Left cardiac atrium (tissue), 4 donors: ENCODE measurements at regions not wholly inside any gene's neighbourhood (a gene's known extent, or its start where the extent isn't known, plus 50 kb on each side); places are given as distances from the start of the nearest gene placed in this dataset.
"Not testable (repeated sequence)": the region's sequence is repeated elsewhere in the genome, so short reads cannot be mapped to it uniquely, and the experiment has no call there.

ENCODE experiments used
- ATAC-seq, 2 donors: fragments of 200-7000 bp; cut with Tn5 transposase; one replicate each; pipeline ENCODE4 v1.9.1; 2020; ENCODE audit warnings: mild to moderate bottlenecking in 2 of 2, moderate library complexity in 2 of 2
- DNase-seq: peaks from one replicate; pipeline ENCODE4 v3.0.0-alpha.2; 2020
- intact Hi-C, 2 donors: fragments of 100-400 bp; cut with DNase I; formaldehyde crosslinking; loops; one replicate each; pipeline versions ENCODE4 v1.14.1 to v1.15.1; 2022 to 2023
- donor health status: DM: no; HTN: yes; CAD: no.
- donor health status: DM: no; HTN: yes; CAD: no; lungs with severe emphysema.
- donor health status: DM: yes; HTN: yes; CAD: no.
- donor health status: Dilated cardiomyopathy.

DNA sequence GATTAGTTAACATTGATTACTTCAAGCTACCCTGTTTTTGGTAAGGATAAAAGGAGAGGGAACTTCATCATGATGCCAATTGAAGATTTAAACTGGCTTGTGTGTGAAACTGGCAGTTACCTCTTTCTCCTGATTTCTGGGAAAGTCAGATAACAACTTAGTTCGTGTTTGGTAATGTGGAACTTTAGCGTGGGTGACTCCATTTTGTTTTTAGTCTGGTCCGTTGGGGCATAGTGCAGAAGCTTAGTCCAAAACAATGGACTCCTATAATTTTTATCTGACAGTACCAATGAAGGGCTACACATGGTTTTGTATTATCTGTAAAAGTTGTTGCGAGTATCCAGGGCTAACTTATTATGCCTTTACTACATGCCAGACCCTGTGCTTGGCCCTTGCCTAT lies 294.9 kb downstream of the GUCY2F start:
- ATAC-seq (no peak), DNase-seq (no peak)
- intact Hi-C loops: no loop called here

DNA sequence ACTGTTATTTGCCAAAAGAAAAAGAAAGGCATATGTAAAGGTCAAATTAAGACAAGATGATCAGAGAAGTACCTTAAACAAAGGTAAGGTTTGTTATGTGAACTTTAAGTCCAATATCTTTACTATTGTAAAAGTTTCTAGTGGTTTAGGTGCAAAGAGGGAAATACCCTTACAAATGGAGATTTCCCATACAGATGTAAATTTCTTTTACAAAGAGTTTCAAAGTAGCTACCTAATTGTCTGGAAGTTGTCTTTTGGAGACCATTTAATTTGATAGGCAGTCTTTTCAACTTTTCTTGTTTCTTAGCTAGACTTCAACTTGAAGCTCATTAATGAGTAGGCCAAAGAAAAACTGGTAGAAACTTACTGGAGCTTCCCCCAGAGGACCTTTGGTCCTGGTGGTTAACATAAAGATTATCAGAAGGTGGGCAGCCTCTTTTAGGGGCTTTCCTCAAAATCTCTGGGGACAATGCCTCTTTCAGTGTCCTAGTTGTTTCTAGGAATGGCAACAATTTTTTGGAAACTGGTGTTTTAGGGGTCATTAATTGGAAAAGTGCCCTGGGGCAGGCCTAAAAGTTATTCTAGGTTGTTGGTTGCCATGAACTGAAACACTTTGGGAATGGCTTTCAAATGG lies 297.3 kb downstream of the GUCY2F start:
- ATAC-seq (no peak), DNase-seq (no peak)
- intact Hi-C loops: no loop called here

DNA sequence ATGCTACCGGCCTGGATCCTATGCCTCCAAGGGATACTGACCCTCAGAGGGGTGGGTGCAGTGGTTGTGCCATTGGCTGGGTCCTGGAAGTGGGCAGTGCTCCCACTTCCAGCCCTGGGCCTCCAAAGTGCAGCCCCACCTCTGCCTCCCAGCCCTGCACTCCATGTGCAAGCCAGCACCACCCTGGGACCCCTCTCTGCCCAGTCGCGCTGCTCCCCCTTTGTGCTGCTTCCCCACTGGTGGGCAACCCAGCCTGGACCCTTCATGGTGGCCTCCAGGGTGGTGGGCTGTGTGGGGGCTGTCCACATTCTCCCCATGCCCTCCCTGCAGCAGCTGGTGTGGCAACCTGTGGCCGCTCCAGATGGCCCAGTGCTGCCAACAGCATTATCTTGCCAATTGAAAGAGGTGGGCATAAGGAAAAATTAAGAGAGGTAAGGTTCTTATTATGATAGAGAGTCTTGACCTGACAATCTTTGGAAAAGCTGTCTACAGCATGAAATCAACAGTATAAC lies 309.7 kb downstream of the GUCY2F start:
- intact Hi-C loops: no loop called here

DNA sequence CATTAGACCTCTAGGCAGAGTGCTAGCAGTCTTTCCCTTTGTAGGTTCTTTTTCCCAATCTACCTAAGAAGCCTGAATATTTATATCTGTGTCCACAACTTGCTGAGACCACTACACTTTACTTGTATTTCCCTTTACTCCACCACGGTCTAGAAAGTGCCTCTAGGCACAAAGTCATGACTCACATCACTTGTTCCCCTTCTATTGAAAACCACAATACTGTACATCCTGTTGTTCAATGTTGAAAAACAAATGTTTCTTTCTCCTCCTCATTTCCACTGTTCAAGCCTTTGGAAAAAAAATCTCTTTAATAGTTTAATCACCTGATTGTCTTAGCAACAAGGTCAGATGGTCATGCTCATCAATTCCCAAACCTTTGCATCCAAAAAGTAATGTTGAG lies 326.7 kb downstream of the GUCY2F start:
- DNase-seq (no peak), ATAC-seq (no peak)
- intact Hi-C loops: no loop called here

More for the DNA sequence above, 309.7 kb downstream of the GUCY2F start:
- ATAC-seq: no peak
- DNase-seq: no peak

DNA sequence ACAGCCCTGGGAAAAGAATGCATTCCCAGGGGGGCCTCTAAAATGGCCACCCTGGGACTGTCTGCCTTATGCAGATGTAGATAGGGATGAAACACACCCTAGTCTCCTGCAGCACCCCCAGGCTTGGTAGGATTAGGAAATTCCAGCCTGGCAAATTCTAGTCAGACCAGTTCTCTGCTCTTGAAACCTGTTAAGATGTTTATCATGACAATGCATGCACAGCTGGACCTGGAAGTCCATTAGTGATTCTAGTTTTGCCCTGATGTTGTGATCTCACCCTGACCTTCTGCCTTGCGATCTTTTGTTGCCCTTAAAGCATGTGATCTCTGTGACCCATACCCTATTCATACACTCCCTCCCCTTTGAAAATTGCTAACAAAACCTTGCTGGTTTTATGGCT lies 337.7 kb downstream of the GUCY2F start:
- ATAC-seq, intact Hi-C loops, DNase-seq: not testable (repeated sequence)

DNA sequence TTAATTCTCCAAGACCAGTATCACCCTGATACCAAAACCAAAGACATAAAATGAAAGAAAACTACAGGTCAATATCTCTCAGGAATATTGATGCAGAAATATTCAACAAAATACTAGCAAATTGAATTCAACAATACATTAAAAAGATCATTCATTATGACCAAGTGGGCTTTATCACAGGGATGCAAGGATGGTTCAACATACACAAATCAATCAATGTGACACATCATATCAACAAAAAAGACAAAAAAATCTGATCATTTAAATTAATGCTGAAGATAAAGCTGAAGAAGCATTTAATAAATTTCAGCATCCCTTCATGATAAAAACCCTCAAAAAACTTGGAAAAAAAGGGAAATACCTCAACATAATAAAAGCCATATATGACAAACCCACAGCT lies 341.4 kb downstream of the GUCY2F start:
- no peak for DNase-seq
- intact Hi-C loops: no loop called here
- no peak for ATAC-seq

DNA sequence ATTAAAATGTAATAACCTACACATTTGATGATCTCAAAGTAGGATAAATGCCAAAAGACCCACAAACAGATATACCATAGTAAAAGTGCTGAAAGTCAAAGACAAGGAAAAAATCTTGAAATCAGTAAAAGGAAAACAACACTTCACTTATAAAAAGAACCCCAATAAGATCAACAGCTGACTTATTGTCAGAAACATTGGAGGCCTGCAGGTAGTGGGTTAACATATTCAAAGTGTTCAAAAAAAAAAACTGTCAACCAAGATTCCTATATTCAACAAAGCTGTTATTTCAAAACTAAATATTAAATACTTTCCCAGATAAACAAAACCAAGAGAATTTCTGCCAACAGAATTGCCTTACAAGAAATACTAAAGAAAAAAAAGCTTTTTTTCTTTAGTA lies 347.1 kb downstream of the GUCY2F start:
- intact Hi-C loops: no loop called here
- ATAC-seq: no peak
- no peak for DNase-seq

DNA sequence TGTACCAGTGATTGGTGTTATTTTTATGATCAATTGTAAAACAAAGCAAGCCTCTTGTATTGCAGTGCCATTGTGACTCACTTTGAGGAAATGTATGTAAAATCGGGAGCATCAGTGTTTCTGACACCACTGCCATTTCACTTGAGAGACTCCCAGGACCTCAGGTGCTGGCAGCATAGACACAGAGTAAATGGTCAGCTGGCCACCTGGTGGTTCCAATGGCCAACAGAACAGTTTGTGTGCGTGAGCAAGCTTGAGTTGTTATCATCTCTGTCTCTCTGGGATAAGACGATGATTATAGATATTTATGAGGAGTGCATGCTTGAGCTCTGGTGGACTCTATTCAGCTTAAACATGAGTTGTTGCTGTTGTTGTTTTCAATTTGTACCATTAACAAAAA lies 356.6 kb downstream of the GUCY2F start:
- ATAC-seq (no peak), DNase-seq (no peak)
- intact Hi-C loops: no loop called here

DNA sequence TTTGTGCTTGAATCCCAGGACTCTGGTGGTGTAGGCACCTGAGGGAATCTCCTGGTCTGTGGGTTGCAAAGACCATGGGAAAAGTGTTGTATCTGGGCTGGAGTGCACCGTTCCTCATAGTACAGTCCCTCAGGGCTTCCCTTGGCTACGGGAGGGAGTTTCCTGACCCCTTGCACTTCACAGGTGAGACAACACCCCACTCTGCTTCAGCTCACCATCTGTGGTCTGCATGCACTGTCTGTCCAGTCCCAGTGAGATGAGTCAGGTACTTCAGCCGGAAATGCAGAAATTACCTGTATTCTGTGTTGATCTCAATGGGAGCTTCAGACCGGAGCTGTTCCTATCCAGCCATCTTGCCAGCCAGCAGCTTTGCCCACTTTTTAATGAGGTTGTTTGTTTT lies 353.0 kb upstream of the IRS4 start:
- DNase-seq: no peak
- intact Hi-C loops: no loop called here
- ATAC-seq: no peak

DNA sequence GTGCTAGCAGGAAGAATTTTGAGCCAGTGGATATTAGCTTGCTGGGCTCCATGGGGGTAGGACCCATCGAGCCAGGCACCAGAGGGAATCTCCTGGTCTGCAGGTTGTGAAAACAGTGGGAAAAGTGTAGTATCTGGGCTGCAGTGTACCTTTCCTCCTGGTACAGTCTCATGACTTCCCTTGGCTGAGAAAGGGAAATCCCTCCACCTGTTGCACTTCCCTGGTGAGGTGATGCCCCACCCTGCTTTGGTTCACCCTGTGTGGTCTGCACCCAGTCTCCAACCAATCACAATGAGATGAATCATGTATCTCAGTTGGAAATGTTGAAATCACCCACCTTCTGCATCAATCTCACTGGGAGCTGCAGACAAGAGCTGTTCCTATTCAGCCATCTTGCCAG lies 341.4 kb upstream of the IRS4 start:
- ATAC-seq (no peak), DNase-seq (no peak)
- intact Hi-C loops: no loop called here

DNA sequence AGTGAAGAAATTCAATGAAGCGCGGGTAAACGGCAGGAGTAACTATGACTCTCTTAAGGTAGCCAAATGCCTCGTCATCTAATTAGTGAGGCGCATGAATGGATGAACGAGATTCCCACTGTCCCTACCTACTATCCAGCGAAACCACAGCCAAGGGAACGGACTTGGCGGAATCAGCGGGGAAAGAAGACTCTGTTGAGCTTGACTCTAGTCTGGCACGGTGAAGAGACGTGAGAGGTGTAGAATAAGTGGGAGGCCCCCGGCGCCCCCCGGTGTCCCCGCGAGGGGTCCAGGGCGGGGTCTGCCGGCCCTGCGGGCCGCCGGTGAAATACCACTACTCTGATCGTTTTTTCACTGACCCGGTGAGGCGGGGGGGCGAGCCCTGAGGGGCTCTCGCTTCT lies 317.8 kb upstream of the IRS4 start:
- ATAC-seq, DNase-seq, intact Hi-C loops: not testable (repeated sequence)

DNA sequence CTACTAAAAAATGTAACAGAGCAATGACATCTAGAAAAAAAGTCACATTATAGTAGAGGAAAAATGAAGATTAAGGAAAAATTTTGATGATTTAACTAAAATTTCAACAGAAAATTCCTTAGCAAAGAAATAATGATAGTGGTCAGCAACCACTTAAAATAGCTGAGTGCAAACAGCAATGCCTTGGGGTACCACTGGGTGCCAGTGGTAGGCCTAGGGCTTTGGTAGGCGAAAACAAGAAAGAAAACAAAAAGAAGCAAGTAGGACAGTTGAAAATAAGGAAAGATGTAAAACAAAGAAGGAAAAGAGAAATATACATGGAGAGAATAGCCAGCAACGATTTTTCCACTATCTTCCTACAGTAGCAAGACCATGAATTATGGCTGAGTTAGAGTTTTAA lies 313.5 kb upstream of the IRS4 start:
- DNase-seq (no peak), ATAC-seq (no peak)
- intact Hi-C loops: no loop called here

DNA sequence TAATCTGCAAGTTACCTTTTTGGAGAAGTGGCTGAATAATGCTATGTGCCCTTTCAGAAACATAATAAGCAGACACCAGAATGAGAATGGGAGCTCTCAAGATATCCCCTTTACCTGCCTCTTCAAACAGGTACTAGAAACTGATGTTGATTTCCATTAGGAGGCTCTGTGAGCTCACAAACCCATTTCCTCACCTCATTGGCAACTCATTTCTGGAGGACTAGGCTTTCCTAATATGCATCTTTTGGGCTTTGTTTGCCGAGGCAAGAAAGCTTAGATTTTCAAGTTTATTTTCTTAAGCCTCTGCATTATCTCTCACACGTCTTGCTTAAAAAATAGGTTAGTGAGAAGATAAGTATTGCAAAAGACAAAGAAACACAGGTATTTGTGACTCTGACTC lies 313.1 kb upstream of the IRS4 start:
- DNase-seq: no peak
- intact Hi-C loops: no loop called here
- ATAC-seq: no peak

DNA sequence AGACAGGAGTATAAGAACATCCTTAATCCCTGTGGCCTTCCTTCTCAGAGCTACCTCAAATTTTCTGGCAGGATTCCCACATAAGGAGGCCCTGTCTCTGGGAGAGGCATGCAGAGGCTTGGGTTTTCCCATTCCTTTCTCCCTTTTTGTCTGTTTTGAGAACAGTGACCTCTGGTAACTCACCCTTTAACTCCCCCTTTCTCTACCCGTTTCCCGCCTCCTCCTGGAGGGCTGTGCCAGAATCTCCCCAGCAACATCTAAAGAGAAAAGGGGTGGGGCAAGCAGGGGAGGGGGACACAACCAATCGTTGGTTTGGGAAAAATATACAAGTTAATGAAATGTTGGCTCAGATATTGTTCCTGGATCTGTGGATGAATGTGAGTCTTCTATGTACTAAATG lies 303.7 kb upstream of the IRS4 start:
- ATAC-seq (no peak), DNase-seq (no peak)
- intact Hi-C loops: no loop called here

DNA sequence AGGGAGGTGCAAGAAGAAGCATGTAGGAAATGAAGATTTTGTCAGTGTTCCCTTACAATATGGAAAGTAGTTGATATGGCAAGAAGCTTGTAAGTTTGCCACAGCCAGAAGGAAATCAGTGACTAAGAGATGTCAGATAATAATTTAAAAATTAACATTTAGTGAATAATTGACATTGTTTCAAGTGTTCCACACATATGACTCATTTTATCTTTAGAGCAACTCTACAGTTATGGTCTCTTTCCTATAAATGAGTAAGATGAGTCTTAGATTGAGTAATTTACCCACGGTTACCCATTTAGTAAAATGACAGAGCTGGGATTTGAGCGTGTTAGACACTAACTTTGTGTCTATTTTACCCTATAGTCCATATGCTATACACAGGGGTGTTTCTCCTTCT lies 300.3 kb upstream of the IRS4 start:
- DNase-seq (no peak), ATAC-seq (no peak)
- intact Hi-C loops: no loop called here

DNA sequence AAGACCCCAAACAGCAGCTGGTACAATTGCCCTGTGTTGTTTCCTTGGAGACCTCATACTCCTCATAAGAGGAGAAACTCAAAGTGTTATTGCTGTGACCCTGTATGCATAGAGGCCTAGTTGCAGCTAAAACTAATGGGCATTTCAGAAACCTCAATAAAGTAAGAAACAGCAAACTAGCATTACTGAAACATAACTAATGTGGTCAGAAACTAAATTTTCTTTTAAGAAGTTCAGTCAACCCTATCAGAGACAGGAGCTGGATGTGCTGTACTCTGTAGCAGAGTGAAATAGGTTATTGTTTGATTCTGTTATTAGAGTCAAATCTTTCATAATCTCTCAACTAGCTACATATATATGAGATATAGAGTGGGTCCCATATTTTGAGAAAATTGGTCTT lies 257.5 kb upstream of the IRS4 start:
- DNase-seq (no peak), ATAC-seq (no peak)
- intact Hi-C loops: no loop called here

DNA sequence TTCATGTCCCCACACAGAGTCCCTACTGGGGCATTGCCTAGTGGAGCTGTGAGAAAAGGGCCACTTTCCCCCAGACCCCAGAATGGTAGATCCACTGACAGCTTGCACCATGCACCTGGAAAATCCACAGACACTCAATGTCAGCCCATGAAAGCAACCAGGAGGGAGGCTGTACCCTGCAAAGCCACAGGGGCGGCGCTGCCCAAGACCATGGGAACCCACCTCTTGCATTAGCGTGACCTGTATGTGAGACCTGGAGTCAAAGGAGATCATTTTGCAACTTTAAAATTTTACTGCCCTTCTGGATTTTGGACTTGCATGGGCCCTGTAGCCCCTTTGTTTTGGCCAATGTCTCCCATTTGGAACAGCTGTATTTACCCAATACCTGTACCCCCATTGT lies 236.5 kb upstream of the IRS4 start:
- DNase-seq, intact Hi-C loops, ATAC-seq: not testable (repeated sequence)

DNA sequence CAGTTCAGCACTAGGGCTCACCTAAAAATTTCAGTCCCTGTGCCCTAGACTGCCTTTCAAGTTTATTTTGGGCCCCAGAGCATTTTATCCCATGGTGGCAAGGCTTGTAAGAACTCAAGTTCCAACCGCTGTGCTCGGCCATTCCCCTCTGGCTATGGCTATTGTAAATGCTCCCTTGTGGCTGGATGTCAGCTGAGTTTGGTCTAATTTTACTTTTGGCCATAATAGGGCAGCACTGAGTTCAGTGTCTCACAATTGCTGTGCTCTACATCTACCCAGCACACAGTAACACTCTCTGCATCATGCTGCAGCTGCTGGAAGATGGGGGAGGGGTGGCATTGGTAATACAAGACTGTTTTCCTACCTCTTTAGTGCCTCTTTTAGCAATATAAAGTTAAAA lies 210.8 kb upstream of the IRS4 start:
- ATAC-seq: no peak
- no peak for DNase-seq

DNA sequence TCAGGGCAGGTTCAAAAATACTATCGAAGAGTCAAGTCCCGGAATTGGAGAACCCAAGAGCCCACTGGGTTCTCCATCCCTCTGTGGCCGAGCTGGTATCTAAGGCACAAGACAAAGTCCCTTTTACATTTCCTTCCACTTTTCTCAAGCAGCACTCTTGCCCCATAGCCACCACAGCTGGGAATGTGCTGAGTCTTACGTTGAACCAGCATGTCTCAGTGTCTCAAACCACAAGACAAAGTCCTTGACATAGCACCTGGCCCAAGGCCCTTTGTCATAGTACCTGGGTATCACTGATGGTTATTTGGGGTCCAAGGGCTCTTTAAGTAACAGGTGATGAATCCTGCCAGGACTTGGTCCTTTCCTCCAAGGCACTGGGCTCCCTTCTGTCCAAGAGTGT lies 210.2 kb upstream of the IRS4 start:
- intact Hi-C loops: no loop called here
- ATAC-seq: no peak
- DNase-seq: no peak

More for the DNA sequence above, 210.8 kb upstream of the IRS4 start:
- intact Hi-C loops: no loop called here

DNA sequence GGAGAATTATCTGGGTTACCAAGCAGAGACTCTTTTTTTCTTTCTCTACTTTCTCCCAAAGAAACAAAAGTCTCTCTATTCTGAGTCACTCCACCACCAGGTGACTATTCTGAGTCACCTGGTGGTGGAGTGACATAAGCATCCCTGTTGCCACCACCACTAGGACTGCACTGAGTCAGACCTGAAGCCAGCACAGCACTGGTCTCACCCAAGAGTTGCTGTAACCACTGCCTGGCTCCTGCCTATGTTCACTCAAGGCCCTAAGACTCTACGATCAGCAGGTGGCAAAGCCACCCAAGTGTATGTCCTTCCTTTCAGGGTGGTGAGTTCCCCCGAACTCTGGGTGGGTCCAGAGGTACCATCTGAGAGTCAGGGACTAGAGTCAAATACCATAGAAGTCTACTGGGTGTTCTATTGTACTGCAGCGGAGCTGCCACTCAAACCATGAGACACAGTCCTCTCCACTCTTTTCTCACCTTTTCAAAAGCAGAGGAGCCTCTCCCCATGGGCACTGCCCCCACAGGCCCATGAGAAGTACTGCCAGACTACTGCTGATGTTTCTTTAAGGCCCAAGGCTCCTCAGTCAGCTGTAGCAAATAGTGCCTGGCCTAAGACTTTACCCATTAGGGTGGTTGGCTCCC lies 209.6 kb upstream of the IRS4 start:
- DNase-seq (no peak), ATAC-seq (no peak)
- intact Hi-C loops: no loop called here

DNA sequence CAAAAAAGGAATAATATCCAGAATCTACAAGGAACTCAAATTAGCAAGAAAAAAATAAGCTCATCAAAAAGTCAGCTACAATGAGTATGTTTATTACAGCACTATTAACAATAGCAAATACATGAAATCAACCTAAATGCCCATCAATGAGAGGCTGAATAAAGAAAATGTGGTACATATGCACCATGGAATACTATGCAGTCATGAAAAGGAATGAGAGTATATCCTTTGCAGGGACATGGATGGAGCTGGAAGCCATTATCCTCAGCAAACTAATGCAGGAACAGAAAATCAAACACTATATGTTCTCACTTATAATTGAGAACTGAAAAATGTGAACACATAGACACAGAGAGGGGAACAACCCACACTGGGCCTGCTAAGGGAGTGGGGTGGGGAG lies 178.4 kb upstream of the IRS4 start:
- intact Hi-C loops: no loop called here
- DNase-seq: no peak
- ATAC-seq: no peak
